ENCODE measurements at regions not wholly inside any gene's neighbourhood (a gene's known extent, or its start where the extent isn't known, plus 50 kb on each side); places are given as distances from the start of the nearest gene placed in this dataset.

DNA sequence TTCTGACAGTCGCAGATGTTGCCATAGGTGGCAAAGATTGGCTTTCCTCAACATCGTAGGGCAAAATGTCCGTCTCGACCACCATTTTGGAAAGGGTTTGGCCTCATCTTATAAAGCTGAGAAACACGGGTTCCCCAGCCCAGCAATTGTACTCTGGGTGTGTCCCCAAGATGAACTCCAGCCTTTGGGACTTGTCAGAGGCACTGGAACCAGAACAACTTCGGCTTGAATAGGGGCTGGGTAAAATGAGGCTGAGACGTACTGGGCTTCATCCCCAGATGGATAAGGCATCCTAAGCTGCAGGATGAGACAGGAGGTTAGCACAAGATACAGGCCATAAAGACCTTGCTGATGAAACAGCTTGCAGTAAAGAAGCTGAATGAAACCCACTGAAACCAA lies 151.9 kb downstream of the CRLF2 start:
- H2BK20ac ChIP-seq (ENCODE audit: low read length) = no peak overlapping the region
- H3K18ac ChIP-seq (ENCODE audit: extremely low read depth, low read length) = no peak overlapping the region
- H3K36me3 ChIP-seq (ENCODE audit: control insufficient read depth in 2 of 4, insufficient read depth in 4 of 4, low read length in 3 of 4) = no peaks in the 10 kb centered on the region
- H3K4ac ChIP-seq (replicated peaks; ENCODE audit: insufficient read length, low read depth, low read length) = no peak overlapping the region
- CTCF ChIA-PET (ENCODE audit: partially characterized antibody) = no interaction called here
- H4K8ac ChIP-seq (ENCODE audit: extremely low read depth, insufficient read depth, low read length) = no peak overlapping the region; the same call in 1 of the 2 replicates
- H2BK5ac ChIP-seq (ENCODE audit: low read depth, low read length) = no peak overlapping the region
- H4K20me1 ChIP-seq (replicated peaks in 1 of 2; ENCODE audit: control insufficient read depth in 1 of 2, insufficient read depth in 2 of 2, low read length in 2 of 2) = no peaks in the 10 kb centered on the region
- H3K4me2 ChIP-seq (ENCODE audit: insufficient read depth in 1 of 2, low read depth in 2 of 2, low read length in 2 of 2) = no peak overlapping the region
- no peaks in the 10 kb centered on the region for H3K79me2 ChIP-seq (ENCODE audit: control insufficient read depth in 1 of 2, insufficient read depth in 2 of 2, low read length in 2 of 2)
- H3K56ac ChIP-seq (replicated peaks; ENCODE audit: insufficient read length, low read depth, low read length) = no peak overlapping the region
- no peak overlapping the region for H2BK12ac ChIP-seq (ENCODE audit: low read depth, low read length)
- FAIRE-seq = no peak
- H3K14ac ChIP-seq (ENCODE audit: insufficient read length) = no peak overlapping the region
- 88% methylated on average over 7 of the region's 7 CpGs; no CpG with 5 or more reads in 1 of the 2 experiments for WGBS, 2 experiments (ENCODE audit: extremely low coverage in 1 of 2, insufficient coverage in 1 of 2, insufficient read length in 1 of 2, insufficient replicate concordance in 2 of 2, low coverage in 1 of 2, low lambda C conversion rate in 2 of 2, missing lambda C conversion rate in 1 of 2)
- no peaks in the 10 kb centered on the region for H3K23me2 ChIP-seq (ENCODE audit: low read depth, low read length)
- H3K27ac ChIP-seq (ENCODE audit: low read depth, low read length) = no peak overlapping the region
- H3K4me3 ChIP-seq (ENCODE audit: extremely low read depth in 1 of 4, insufficient read depth in 2 of 4, low read depth in 3 of 4, low read length in 4 of 4) = no peak overlapping the region
- POLR2A ChIA-PET (ENCODE audit: partially characterized antibody) = no interaction called here
- H3K9ac ChIP-seq (replicated peaks in 1 of 4; ENCODE audit: extremely low read depth in 1 of 4, low read depth in 3 of 4, low read length in 3 of 4) = no peak overlapping the region
- H2BK15ac ChIP-seq (ENCODE audit: low read length) = peak overlapping the region; percentile 88; the same call in 1 of the 2 replicates
- no peak overlapping the region for H2BK120ac ChIP-seq (replicated peaks; ENCODE audit: low read depth, low read length)
- no peak overlapping the region for H3K23ac ChIP-seq (ENCODE audit: insufficient read length)
- H3K79me1 ChIP-seq (ENCODE audit: low read depth, low read length) = no peaks in the 10 kb centered on the region
- no peak overlapping the region for H4K5ac ChIP-seq (ENCODE audit: insufficient read length, low read depth, low read length)
- no peaks in the 10 kb centered on the region for H3K27me3 ChIP-seq (replicated peaks in 1 of 4; ENCODE audit: control insufficient read depth in 3 of 4, extremely low read depth in 1 of 4, insufficient read depth in 3 of 4, low read length in 3 of 4)
- H4K91ac ChIP-seq (replicated peaks; ENCODE audit: insufficient read length, low read length) = no peak overlapping the region
- no peak for DNase-seq (ENCODE audit: low read depth in 1 of 2, low spot score in 2 of 2)
- H3K9me3 ChIP-seq (ENCODE audit: insufficient read depth in 2 of 2, low read depth in 1 of 2, low read length in 1 of 2) = peaks cover 0 to 9% of the 10 kb centered on the region in 2 experiments; a peak in 2 of 4 replicates
- H2AFZ ChIP-seq (ENCODE audit: low read length) = no peak overlapping the region
- no peaks in the 10 kb centered on the region for H3K4me1 ChIP-seq (replicated peaks in 1 of 4; ENCODE audit: control insufficient read depth in 3 of 4, insufficient read depth in 4 of 4, low read length in 3 of 4)
- no peak overlapping the region for H2AK5ac ChIP-seq (ENCODE audit: low read depth, low read length)
- TF ChIP-seq CHD7 (IDR thresholded peaks at IDR 0.05; ENCODE audit: insufficient replicate concordance, low read length) = no peak

Data from H1 (cell line).